ENCODE measurements at regions not wholly inside any gene's neighbourhood (a gene's known extent, or its start where the extent isn't known, plus 50 kb on each side); places are given as distances from the start of the nearest gene placed in this dataset.

GRCh38 chr2:210859314-210859713 is 302.9 kb downstream of the CPS1 start:
- H3K36me3 ChIP-seq (ENCODE audit: control insufficient read depth in 4 of 4, insufficient read depth in 3 of 4, low read depth in 1 of 4, low read length in 3 of 4) = no peaks in the 10 kb centered on the region
- TF ChIP-seq SP1 (IDR thresholded peaks at IDR 0.05) (no peak), TAF1 (conservative IDR thresholded peaks at IDR 0.05) (no peak), MAX (IDR thresholded peaks at IDR 0.05) (no peak), ATF3 (IDR thresholded peaks at IDR 0.05) (no peak), EGR1 (IDR thresholded peaks at IDR 0.05; ENCODE audit: low read depth in 2 of 2) (no peak), CTCF (IDR thresholded peaks at IDR 0.05; ENCODE audit: low read depth, low read length, missing input control) (no peak)
- H3K27ac ChIP-seq (ENCODE audit: low read depth in 1 of 2, low read length in 2 of 2) = no peak overlapping the region
- no peak overlapping the region for H3K4me3 ChIP-seq (ENCODE audit: low read depth in 1 of 3, low read length in 3 of 3)
- H3K9ac ChIP-seq (ENCODE audit: low read depth in 1 of 2, low read length in 2 of 2) = no peak overlapping the region
- no peak for DNase-seq (ENCODE audit: low spot score)
- no peaks in the 10 kb centered on the region for H3K27me3 ChIP-seq (ENCODE audit: control insufficient read depth in 4 of 4, insufficient read depth in 4 of 4, low read length in 3 of 4)
- no peaks in the 10 kb centered on the region for H3K9me3 ChIP-seq (ENCODE audit: control insufficient read depth in 4 of 4, low read length in 3 of 4)
- H3K4me1 ChIP-seq (ENCODE audit: control insufficient read depth in 4 of 4, insufficient read depth in 4 of 4, low read length in 3 of 4) = no peaks in the 10 kb centered on the region
- 33% methylated on average over 2 of the region's 2 CpGs for WGBS

- Histone ChIP-seq H3K4me3 (ENCODE audit: low read depth in 1 of 3, low read length in 3 of 3) (no peak overlapping the region), H3K27ac (ENCODE audit: low read depth in 1 of 2, low read length in 2 of 2) (no peak overlapping the region), H3K9me3 (ENCODE audit: control insufficient read depth in 4 of 4, low read length in 3 of 4) (no peaks in the 10 kb centered on the region), H3K4me1 (ENCODE audit: control insufficient read depth in 4 of 4, insufficient read depth in 4 of 4, low read length in 3 of 4) (no peaks in the 10 kb centered on the region), H3K27me3 (ENCODE audit: control insufficient read depth in 4 of 4, insufficient read depth in 4 of 4, low read length in 3 of 4) (no peaks in the 10 kb centered on the region), H3K9ac (ENCODE audit: low read depth in 1 of 2, low read length in 2 of 2) (no peak overlapping the region), H3K36me3 (ENCODE audit: control insufficient read depth in 4 of 4, insufficient read depth in 3 of 4, low read depth in 1 of 4, low read length in 3 of 4) (no peaks in the 10 kb centered on the region)
- 71% methylated on average over 5 of the region's 5 CpGs for WGBS
- DNase-seq (ENCODE audit: low spot score) = no peak
- TF ChIP-seq EGR1 (IDR thresholded peaks at IDR 0.05; ENCODE audit: low read depth in 2 of 2) (no peak), ZBTB33 (IDR thresholded peaks at IDR 0.05) (no peak), RAD21 (IDR thresholded peaks at IDR 0.05) (no peak), TAF1 (conservative IDR thresholded peaks at IDR 0.05) (no peak), FOXA2 (IDR thresholded peaks at IDR 0.05) (no peak), FOXA1 (IDR thresholded peaks at IDR 0.05) (no peak), GABPA (IDR thresholded peaks at IDR 0.05 in 1 of 2, conservative IDR thresholded peaks at IDR 0.05 in 1 of 2) (no peak), REST (IDR thresholded peaks at IDR 0.05) (no peak), NR2F2 (IDR thresholded peaks at IDR 0.05) (no peak), JUND (IDR thresholded peaks at IDR 0.05) (no peak), CTCF (IDR thresholded peaks at IDR 0.05; ENCODE audit: low read depth, low read length, missing input control) (no peak), RXRA (IDR thresholded peaks at IDR 0.05) (no peak), SP1 (IDR thresholded peaks at IDR 0.05) (no peak), HNF4A (conservative IDR thresholded peaks at IDR 0.05) (no peak), ATF3 (IDR thresholded peaks at IDR 0.05) (no peak), YY1 (IDR thresholded peaks at IDR 0.05) (no peak)
Observed at GRCh38 chr2:210860276-210860675, 303.9 kb downstream of the CPS1 start.

Data from liver (tissue), 8 donors.